Thymus (tissue), 11 donors: ENCODE measurements at regions not wholly inside any gene's neighbourhood (a gene's known extent, or its start where the extent isn't known, plus 50 kb on each side); places are given as distances from the start of the nearest gene placed in this dataset.

Experiments used
- DNase-seq, 9 donors: peaks; one replicate each; pipeline ENCODE4 v3.0.0-alpha.2; 2013; ENCODE audit warnings: low spot score in 9 of 9, low read depth in 6 of 9, missing footprints in 1 of 9
- H3K27ac ChIP-seq, 2 donors: one replicate each; pipeline ENCODE4 v1.5.1; 2013; ENCODE audit warnings: control low read depth in 1 of 2, low read depth in 1 of 2, low read length in 1 of 2, mild to moderate bottlenecking in 1 of 2, moderate library complexity in 1 of 2
- H3K27me3 ChIP-seq, 2 donors: one replicate each; pipeline ENCODE4 v1.5.1; 2013; ENCODE audit warnings: low read length in 1 of 2; ENCODE audit not compliant: control insufficient read depth in 2 of 2, insufficient read depth in 1 of 2
- H3K36me3 ChIP-seq, 2 donors: one replicate each; pipeline ENCODE4 v1.5.1; 2013; ENCODE audit warnings: low read length in 1 of 2, mild to moderate bottlenecking in 1 of 2, moderate library complexity in 1 of 2; ENCODE audit not compliant: control insufficient read depth in 2 of 2, insufficient read depth in 2 of 2
- H3K4me1 ChIP-seq, 2 donors: one replicate each; pipeline ENCODE4 v1.5.1; 2013; ENCODE audit warnings: low read length in 2 of 2; ENCODE audit not compliant: control insufficient read depth in 2 of 2, insufficient read depth in 2 of 2
- H3K4me3 ChIP-seq, 2 donors: one replicate each; pipeline ENCODE4 v1.5.1; 2013; ENCODE audit warnings: low read length in 2 of 2, control low read depth in 1 of 2, mild to moderate bottlenecking in 1 of 2
- H3K9me3 ChIP-seq, 2 donors: one replicate each; pipeline ENCODE4 v1.5.1; 2013; ENCODE audit warnings: low read length in 1 of 2, mild to moderate bottlenecking in 1 of 2; ENCODE audit not compliant: control insufficient read depth in 2 of 2, insufficient read depth in 1 of 2
- WGBS: extraction: QIAGEN DNeasy Blood & Tissue Kit; methylation state at CpG from one replicate; pipeline ENCODE4 v1.1.7; 2013; 5-methylcytosine and 5-hydroxymethylcytosine counted together
- donor health status: healthy.

DNA sequence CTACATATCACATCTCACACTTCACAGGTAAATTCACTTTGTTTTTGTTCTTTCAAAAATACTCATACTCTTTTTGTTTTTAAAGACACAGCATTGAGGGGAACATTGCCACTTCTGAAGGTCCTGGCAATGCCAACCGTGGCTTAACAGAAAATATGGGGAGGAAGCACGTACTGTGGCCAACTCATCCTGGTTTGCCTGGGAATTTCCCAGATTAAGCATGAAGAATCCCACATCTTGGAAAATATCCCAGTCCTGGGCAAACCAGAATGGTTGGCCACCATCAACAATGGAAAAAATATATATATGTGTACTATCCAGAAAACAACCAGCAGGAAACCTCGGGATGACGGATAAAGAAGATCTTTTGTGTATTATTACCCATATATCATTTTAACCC, 1032.2 kb upstream of the SLC10A2 start:
- 94% methylated on average over 4 of the region's 4 CpGs for WGBS
- no peaks in the 10 kb centered on the region for H3K27me3 ChIP-seq
- no peak for DNase-seq

DNA sequence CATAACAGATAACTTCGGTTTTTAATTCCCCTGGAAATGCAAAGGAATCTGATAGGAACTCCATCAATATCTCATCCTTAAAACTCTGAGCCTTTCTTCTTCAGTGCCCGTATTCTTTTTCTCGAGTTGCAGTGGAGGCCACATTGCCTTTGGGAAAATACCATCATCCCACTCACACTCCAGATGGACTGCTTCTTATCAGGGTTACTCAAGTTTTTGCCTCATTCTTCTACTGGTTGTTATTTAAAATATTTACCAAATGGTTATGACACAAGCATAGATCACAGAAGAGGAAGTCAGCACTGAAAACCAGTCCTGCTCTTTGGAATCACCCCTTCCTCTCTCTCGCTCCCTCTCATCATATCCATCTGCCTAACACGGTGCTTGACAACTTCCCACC, 1020.5 kb upstream of the SLC10A2 start:
- H3K4me3 ChIP-seq, result no peak overlapping the region
- H3K9me3 ChIP-seq, result peaks cover 0 to 10% of the 10 kb centered on the region in 2 donors
- H3K27me3 ChIP-seq, result no peaks in the 10 kb centered on the region
- H3K4me1 ChIP-seq, result no peaks in the 10 kb centered on the region
- 82% methylated on average over 5 of the region's 5 CpGs for WGBS
- H3K27ac ChIP-seq, result no peak overlapping the region
- H3K36me3 ChIP-seq, result no peaks in the 10 kb centered on the region
- no peak for DNase-seq

More for the DNA sequence above, 1032.2 kb upstream of the SLC10A2 start:
- H3K4me3 ChIP-seq, result no peak overlapping the region
- peaks cover 0 to 2% of the 10 kb centered on the region in 2 donors for H3K9me3 ChIP-seq
- H3K4me1 ChIP-seq, result no peaks in the 10 kb centered on the region
- H3K36me3 ChIP-seq, result no peaks in the 10 kb centered on the region
- H3K27ac ChIP-seq, result no peak overlapping the region

DNA sequence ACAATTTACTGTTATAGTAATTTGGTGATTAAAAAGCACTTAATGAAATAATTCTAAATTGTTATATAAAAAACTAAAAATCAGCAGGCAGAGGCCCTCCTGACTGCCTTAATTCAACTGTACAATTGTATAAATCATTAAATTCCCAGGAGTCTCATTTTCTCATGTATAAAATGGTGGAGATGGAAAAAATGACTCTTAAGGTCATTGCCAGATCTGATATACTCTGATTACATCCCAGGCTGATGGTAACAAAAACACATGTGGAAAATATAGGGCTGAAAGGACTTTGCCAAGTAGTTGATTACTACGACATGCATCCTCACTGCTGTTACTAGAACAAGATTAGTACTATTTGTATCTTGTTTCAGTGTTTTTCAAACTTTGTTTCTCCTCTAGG, 1020.0 kb upstream of the SLC10A2 start:
- Histone ChIP-seq H3K27me3 (no peaks in the 10 kb centered on the region), H3K9me3 (peaks cover 0 to 10% of the 10 kb centered on the region in 2 donors), H3K36me3 (no peaks in the 10 kb centered on the region), H3K4me3 (no peak overlapping the region), H3K4me1 (no peaks in the 10 kb centered on the region), H3K27ac (no peak overlapping the region)
- no peak for DNase-seq
- 93% methylated on average over 1 of the region's 1 CpG for WGBS

DNA sequence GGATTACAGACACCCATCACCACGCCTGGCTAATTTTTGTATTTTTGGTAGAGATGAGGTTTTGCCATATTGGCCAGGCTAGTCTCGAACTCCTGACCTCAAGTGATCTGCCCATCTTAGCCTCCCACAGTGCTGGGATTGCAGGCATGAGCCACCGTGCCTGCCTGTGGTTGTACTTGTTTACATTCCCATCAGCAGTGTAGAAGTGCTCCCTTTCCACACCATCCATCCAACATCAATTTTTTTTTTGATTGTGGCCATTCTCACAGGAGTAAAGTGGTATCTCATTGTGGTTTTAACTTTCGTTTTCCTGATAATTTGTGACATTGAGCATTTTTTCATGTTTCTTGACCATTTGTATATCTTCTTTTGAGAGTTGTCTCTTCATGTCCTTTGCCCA, 1019.4 kb upstream of the SLC10A2 start:
- DNase-seq, result no peak
- no peaks in the 10 kb centered on the region for H3K4me1 ChIP-seq
- H3K27me3 ChIP-seq, result no peaks in the 10 kb centered on the region
- no peak overlapping the region for H3K27ac ChIP-seq
- no peaks in the 10 kb centered on the region for H3K36me3 ChIP-seq
- peaks cover 0 to 10% of the 10 kb centered on the region in 2 donors for H3K9me3 ChIP-seq
- WGBS, result 80% methylated on average over 4 of the region's 4 CpGs
- H3K4me3 ChIP-seq, result no peak overlapping the region

DNA sequence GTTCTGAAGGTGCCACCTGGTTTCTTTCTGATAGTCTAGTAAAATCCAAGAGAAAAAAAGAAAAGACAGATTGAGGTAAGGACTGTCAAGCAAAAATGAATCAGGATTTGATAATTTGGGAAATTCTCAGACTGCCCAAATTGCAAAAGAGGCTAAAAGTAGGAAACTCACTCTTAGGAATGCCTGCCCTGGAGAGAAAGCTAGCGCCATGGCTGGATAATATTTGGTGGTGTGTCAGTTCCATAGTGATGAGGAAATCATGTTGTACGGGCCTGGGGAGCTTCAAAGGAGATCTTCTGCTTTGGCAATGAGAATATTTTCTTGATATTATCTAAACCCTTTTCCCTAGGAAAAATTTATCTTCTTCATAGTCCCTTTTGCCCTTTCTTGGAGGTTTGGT, 1008.1 kb upstream of the SLC10A2 start:
- Histone ChIP-seq H3K9me3 (no peaks in the 10 kb centered on the region), H3K4me1 (no peaks in the 10 kb centered on the region), H3K36me3 (no peaks in the 10 kb centered on the region), H3K4me3 (no peak overlapping the region), H3K27ac (no peak overlapping the region), H3K27me3 (no peaks in the 10 kb centered on the region)
- DNase-seq, result no peak
- 97% methylated on average over 2 of the region's 2 CpGs for WGBS

DNA sequence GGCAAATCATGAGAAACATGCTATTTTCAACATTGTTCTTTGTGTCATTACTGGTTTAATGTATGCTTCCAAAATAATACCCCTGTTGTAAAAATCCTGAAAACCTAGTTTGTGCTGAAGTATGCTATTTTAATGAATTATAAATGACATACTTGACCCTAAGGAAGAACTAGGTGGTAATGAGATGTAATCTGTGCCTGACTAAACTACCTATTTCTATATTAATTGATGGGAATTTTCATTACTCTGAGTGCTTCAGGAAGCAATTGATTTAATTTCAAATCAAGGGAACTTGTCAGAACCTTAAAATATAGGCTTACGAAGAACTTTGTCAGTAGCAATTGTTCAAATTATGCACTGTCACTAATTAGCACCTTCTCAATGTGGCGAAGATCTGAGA, 1005.6 kb upstream of the SLC10A2 start:
- Histone ChIP-seq H3K4me3 (no peak overlapping the region), H3K36me3 (no peaks in the 10 kb centered on the region), H3K9me3 (peaks cover 0 to 3% of the 10 kb centered on the region in 2 donors), H3K4me1 (no peaks in the 10 kb centered on the region), H3K27ac (no peak overlapping the region), H3K27me3 (no peaks in the 10 kb centered on the region)
- 96% methylated on average over 2 of the region's 2 CpGs for WGBS
- no peak for DNase-seq

DNA sequence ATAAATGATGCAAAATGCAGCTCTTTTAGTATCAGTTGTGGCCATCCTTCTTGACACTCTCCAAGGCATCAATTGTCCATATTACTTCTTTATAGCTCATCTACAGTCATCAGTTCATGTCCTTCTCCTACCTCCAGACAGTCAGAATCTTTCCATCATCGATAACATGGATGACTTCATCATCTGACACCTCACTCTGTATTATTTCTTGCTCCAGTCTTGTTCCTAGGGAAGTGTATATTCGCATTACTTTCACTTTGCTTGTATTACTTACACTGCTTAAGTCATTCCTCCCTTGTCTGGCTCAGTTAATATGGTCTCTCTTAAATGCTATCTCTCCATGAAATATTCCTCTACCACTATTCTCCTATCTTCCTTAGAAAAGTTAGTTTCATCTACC, 999.1 kb upstream of the SLC10A2 start:
- H3K4me3 ChIP-seq, result no peak overlapping the region
- peaks cover 0 to 3% of the 10 kb centered on the region in 2 donors for H3K9me3 ChIP-seq
- no peak for DNase-seq
- H3K27ac ChIP-seq, result no peak overlapping the region
- no peaks in the 10 kb centered on the region for H3K27me3 ChIP-seq
- H3K4me1 ChIP-seq, result no peaks in the 10 kb centered on the region
- 82% methylated on average over 2 of the region's 2 CpGs for WGBS
- no peaks in the 10 kb centered on the region for H3K36me3 ChIP-seq

DNA sequence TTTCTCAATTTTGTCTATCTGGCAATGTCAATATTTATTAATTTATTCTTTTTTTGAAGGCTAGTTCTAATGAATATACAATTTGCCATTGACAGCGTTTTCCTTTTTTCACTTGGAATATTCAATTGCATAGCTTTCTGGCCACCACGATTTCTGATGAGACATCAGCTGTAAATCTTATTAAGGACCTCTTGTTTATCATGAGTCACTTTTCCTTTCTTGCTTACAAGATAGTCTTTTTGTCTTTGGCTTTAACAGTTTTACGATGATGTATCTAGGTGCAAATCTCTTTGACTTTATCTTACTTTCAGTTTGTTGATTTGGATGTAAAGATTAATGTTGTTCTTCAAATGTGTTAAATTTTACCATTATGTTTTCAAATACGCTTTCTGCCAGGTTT, 991.6 kb upstream of the SLC10A2 start:
- no peaks in the 10 kb centered on the region for H3K4me1 ChIP-seq
- WGBS, result 89% methylated on average over 4 of the region's 4 CpGs

DNA sequence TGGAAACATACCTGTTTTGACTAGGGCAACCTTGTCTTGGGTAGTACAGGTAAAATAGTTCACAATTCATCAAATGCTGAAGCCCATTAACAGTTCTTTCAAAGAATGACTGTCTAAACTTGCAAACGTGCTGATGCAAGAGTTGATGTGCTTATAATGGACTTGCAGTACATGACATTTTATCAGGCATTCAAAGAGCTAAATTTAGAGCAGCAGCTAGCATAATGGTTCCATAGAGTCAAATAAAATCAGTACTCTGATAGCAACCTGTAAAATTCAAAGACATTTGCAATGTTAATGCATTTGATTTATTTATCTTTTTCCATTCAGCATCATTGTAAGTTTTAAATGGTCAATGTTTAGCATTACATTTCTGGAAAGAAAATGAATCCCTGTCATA, 979.7 kb upstream of the SLC10A2 start:
- Histone ChIP-seq H3K4me1 (no peaks in the 10 kb centered on the region), H3K36me3 (no peaks in the 10 kb centered on the region), H3K4me3 (no peak overlapping the region), H3K9me3 (no peaks in the 10 kb centered on the region), H3K27me3 (no peaks in the 10 kb centered on the region), H3K27ac (no peak overlapping the region)
- no peak for DNase-seq
- WGBS, result 87% methylated on average over 1 of the region's 1 CpG

More for the DNA sequence above, 991.6 kb upstream of the SLC10A2 start:
- no peaks in the 10 kb centered on the region for H3K9me3 ChIP-seq
- no peak overlapping the region for H3K27ac ChIP-seq
- no peak overlapping the region for H3K4me3 ChIP-seq
- H3K36me3 ChIP-seq, result no peaks in the 10 kb centered on the region
- DNase-seq, result no peak
- no peaks in the 10 kb centered on the region for H3K27me3 ChIP-seq

DNA sequence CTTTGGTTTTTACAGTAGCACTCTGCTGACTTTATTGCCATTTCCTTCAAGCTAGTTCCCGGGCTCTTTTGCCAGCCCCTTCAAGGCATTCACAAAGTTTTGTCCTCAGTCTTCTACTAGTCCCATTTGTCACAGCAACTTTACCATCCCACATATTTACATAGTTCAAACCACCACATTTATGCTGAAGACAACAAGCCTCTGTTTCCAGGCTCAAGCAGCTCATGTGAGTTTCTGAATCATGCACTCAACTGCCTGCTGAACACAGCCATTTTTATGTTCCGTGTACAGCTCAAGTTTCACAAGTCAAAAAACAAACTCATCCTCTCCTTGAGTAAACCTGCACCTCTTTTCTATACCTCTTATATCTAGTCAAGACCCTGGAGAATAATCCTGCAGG, 977.0 kb upstream of the SLC10A2 start:
- H3K27me3 ChIP-seq, result no peaks in the 10 kb centered on the region
- H3K27ac ChIP-seq, result no peak overlapping the region
- H3K4me1 ChIP-seq, result no peaks in the 10 kb centered on the region
- H3K36me3 ChIP-seq, result no peaks in the 10 kb centered on the region
- no peak for DNase-seq
- WGBS, result 96% methylated on average over 2 of the region's 2 CpGs
- no peak overlapping the region for H3K4me3 ChIP-seq
- no peaks in the 10 kb centered on the region for H3K9me3 ChIP-seq
